Mucosa of gallbladder (tissue), 1 donor: ENCODE measurements at regions not wholly inside any gene's neighbourhood (a gene's known extent, or its start where the extent isn't known, plus 50 kb on each side); places are given as distances from the start of the nearest gene placed in this dataset.
"Not testable (repeated sequence)": the region's sequence is repeated elsewhere in the genome, so short reads cannot be mapped to it uniquely, and the experiment has no call there.

Source experiments
- DNase-seq: peaks from one replicate; pipeline ENCODE4 v3.0.0-alpha.2; 2020; ENCODE audit warnings: low spot score
- donor health status: DM: no; HTN: no; CAD: no.

DNA sequence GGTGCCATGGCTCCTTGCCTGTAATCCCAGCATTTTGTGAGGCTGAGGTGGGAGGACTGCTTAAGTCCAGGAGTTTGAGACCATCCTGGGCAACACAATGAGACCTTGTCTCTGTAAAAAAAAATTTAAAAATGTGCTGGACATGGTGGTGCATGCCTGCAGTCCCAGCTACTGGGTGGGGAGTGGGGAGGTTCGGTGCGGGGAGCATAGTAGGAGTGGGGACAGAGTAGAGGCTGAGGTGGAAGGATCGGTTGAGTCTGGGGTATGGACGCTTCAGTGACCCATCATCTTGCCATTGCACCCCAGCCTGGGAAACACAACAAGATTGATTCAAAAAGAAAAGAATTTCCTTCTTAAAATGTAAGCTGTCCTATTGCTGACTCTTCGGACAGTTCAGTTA is 1490.0 kb upstream of the GBE1 start:
- DNase-seq = no peak

DNA sequence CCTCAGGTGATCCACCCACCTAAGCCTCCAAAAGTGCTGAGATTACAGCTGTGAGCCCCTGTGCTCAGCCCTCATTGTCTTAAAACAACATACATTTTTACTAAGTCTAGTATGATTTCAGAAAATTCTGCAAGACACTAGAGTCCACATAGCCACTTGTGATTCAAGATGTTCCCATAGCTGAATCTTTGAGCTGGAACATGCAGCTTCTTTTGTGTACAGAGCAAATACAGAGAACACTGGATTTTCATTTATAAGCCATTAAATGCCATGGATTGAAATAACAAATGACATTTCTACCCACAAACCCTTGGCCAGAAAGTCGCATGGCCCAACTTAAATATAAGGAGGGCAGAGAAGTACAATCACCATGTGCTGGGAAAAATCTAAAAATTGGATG is 1489.2 kb upstream of the GBE1 start:
- DNase-seq = no peak

DNA sequence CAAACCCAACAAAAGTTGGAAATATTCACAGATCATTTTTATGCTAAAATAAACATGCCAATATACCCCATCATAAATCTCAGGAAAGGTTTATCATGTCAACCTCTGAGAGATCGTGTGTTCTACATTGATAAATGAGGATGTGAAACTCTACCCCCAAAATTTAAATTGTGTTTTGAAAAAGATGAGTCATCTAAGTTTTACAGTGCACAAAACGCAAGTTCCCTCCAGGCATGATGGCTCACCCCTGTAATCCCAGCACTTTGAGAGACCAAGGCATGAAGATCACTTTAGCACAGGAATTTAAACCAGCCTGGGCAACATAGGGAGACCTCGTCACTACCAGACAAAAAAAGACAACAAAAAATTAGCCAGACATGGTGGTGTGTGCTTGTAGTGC is 1487.0 kb upstream of the GBE1 start:
- no peak for DNase-seq

DNA sequence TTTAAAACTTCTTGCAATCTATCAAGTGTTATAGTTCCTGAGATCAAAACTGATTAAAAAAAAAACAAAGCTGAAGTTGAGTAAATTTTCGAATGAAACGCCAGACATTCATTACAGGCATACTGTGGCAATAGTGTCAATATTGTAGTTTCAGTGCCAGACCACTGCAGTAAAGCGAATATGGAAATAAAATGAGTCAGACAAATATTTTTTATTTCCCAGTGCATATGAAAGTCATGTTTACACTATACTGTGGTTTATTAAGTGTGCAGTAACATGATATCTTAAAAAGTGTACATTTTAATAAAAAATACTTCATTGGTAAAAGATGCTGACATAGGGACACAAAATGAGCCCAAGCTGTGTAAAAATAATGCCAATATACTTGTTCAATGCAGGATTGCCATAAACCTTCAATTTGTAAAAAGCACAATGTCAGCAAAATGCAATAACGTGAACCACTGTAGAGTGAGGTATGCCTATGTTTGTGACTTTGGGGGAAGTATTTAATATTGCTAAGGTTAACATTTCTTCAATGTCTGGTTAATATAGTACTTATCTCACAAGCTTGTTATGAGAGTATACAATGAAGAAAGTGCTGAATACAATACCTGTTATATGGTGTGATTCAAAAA is 1473.9 kb upstream of the GBE1 start:
- no peak for DNase-seq

DNA sequence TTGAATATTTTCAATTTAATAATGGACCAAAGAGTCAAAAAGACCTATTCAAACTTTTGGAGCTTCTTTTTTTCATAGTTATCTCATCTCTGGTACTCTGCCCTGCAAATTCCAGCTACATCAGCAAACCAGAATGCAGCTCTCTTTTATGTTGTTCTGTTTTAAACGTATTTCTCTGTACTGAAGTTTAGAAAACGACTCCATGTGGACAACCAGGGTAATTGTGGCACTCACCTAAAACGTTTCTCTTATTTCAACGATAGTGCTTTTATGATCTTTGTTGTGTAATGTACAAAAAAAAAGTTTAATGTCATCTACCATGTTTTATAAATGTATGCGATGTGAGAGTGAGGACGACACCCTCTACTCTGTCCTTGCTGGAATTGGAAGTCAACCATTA is 1472.3 kb upstream of the GBE1 start:
- DNase-seq = no peak

DNA sequence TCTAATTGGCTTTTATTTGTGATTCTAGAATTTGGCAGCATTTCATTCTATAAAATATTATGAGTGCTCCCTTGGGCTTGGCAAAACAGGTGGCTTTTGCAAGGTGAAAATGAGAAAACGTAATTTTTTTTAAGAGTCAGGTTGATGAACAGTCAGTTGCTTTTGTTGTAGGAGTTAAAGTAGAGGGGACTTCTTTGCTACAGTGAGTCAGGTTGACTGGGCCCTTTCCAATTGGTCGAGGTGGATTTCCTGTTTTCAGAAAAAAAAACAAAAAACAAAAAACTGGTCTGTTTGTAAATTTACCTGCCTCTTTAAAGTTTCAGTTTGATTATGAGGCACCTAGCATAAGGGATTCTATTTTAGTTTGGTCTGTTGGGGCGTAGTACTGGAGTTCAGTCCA is 1469.4 kb upstream of the GBE1 start:
- no peak for DNase-seq

DNA sequence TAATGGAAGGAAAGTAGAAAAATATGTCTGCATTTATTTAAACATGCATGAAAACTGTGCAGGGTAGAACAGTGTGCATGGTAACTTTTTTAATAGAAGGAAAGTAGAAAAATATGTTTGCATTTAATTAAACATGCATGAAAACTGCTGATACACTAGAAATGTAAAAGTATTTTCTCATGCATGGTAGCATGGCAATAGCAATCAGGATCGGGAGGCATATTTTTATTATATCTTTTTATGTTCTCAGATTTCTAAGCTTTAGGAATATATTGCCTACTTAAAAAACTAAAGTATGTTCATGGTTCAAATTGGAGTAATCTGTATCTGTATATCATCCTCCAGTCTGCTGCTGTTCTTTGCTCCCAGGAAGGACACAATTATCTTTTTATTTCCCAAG is 1468.9 kb upstream of the GBE1 start:
- no peak for DNase-seq

DNA sequence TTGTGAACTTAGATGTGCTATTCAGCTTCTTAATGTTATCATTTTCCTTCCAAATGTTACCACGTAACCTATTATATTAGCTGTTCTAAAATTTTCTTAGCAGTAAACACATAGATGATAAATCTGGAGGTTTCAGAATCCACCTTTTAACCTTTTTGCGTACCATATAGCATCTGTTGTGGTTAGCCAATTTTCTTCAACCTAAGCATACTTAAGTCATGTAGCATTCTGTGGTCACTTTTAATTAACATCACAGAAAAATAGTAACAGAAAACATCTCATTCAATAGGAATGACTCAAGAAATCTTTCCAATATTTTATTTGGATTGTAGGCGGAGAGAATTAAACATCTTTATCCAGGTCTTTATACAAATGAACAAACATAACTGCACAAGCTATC is 1465.3 kb upstream of the GBE1 start:
- no peak for DNase-seq

DNA sequence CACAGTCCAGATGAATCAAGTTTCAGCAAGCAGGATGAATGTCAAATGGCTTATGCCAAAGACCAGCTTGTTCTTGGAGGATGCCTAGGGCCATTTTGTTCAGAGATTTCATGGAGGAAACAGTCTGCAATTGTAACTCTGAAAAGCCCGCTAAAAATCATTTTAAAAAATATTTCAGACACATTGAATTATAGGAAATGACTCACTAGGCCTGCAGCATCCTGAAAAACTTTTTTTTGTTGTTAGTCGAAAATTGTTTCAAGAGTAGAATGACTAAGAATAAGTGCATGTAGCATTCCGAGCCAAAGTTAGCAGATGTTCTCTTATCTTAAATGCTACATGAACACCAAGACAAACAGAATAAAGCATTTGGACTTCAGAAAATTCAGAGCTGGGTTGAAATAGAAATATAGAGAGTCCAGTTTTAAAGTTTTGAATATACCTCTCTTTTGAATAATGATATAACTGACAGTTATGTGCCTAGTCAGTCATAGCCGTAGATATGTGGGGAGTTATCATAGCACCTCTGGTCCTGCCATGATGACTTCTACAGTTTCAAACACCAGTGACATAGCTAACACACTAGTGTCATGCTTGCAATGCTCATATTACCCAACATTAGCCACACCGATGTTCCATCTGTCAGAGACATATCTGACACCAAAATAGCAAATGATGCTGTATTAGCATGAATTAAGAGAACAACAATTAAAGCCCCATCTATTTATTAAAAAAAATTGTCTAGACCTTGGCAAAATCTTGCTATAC is 1462.8 kb upstream of the GBE1 start:
- DNase-seq = no peak

DNA sequence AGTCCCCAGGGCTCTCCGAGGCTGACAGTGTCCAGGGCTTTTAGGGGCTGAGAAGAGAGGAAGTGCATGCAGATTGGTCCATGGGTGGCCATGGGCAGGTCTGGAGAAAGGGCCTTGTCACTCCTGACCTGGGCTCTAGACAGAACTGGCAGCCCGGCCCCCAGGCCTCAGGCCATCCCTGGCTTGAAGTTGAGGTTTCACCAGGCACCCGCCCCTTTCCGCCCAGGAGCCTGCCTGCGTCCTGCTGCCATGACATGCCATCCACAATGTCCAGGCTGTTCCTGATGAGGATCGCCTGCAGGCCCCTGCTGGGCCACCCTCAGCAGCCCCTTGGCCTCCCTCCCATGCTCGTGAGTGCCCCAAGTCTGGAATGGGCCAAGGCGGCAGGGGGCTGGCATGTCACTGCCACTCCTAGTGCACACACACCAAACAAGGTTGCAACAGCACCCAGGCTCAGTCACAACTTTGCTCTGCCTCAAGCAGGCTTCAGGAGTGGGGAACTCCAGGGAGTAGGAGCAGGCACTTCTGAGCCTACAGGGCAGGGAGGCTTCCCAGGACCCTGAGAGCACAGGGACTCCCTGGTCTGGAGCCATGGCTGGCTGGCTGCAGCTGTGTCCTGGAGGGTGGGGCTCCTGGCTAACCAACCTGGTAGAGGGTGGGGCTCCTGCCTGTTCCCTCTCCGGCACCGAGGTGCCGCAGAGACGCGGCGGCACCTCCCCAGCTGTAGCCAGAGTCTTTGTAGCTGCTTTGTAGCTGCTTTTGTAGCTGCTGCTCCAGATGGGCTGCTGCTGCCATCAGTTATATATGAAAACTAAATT is 1457.1 kb upstream of the GBE1 start:
- DNase-seq = no peak

DNA sequence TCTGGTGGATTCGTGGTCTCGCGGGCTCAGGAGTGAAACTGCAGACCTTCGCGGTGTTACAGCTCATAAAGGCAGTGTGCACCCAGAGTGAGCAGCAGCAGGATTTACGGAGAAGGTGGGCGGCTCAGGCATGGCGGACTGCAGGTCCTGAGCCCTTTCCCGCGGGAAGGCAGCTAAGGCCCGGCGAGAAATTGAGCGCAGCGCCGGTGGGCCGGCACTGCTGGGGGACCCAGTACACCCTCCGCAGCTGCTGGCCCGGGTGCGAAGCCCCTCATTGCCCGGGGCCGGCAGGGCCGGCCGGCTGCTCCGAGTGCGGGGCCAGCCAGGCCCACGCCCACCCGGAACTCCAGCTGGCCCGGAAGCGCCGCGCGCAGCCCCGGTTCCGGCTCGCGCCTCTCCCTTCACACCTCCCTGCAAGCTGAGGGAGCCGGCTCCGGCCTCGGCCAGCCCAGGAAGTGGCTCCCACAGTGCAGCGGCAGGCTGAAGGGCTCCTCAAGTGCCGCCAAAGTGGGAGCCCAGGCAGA is 1456.2 kb upstream of the GBE1 start:
- DNase-seq = not testable (repeated sequence)

DNA sequence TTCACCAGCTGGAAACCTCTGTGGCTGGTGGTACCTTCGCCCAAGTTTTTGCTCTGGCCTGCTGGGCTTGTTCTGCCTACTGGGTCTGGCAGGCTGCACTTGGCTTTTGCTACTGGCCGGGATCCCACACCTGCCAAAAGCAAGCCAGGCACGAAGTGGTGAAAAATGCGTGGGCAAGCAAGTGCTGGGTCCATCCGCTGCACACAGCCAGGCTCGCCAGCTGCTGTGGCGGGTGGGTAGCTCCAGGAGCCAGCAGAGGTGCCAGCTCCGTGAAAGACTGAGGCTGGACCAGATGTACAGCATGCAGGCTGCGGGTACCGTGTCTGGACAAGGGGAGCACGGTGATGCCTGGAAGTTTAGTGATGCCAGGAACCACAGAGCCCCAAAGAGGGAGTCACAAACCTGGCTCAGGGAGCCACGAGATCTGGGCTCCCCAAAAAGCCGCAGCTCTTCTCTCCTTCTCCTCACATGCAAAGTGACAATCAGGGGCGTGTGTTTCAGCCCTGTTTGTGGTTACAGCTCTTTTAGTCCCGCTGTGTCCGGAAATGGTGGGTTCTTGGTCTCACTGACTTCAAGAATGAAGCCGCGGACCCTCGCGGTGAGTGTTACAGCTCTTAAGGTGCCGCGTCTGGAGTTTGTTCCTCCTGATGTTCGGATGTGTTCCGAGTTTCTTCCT is 1455.6 kb upstream of the GBE1 start:
- no peak for DNase-seq

DNA sequence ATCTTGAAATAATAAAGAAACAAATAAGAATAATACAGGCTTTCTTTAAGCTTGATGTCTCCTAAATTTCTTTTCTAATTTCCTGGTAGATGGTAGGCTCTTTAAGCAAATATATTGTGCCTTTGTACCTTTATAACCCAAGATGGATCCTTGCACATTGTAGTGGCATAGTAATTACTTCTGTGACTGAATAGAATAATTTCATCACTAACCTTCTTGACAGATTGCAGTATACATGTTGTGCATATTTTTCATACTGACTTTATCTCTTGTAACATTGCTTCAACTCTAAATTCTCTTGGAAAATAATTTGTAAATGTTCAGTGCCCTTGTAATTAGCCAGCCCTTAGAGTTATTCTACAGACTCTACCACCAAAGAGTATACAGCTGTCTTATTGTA is 1433.8 kb upstream of the GBE1 start:
- DNase-seq = no peak

DNA sequence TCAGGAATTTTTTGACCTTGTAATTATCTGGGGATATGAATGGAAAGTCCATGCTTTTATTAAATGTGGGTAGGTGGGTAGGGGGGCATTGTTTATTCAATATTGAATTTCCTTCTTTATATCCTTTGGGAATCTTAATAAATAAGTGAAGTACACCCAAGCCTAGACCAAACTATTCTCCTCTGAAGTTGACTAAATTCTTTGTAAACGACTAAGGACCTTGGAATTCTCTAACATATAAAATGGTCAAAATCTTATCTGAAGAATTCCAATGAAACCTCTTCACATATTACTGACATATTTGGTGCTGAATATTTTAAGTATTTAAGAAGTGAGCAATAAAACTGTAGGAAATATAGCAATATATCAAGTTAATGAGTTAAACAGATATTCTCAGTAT is 1432.1 kb upstream of the GBE1 start:
- no peak for DNase-seq

DNA sequence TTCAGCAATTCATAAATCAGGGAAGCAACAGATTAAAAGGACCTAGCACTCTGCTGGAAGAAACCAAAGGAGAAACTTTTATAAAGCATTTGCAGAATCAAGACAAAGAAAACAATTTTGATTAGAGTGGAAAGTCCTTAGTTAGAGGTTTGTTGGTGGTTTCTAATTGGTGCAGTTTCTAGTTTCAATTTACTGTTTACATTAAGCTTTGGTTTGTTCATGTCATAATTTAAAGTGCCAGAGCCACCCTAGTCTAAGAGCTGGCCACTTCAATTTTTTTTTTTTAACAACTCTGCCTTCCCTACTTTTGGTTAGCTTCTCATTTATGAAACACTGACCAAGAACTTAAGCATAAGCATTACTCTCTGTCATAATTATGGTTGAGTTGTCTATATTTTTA is 1428.2 kb upstream of the GBE1 start:
- DNase-seq = no peak

DNA sequence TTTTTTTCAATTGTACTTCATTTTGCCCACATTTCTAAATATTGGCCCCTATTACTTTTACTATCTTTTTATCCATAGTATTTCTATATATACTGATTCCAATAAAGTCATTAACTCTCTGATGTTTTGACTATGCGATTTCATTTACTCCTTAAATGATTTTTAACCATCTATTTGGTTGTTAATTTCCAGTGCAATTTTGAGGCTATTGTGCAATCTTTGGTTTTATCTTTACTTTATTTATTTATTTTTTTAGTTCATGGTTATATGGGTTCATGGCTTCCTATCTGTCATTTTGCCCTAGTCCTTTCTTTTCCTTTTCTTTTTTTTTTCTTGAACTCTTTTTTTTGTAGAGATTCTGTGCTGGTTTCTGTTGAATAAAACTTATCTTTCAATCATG is 1408.0 kb upstream of the GBE1 start:
- no peak for DNase-seq

DNA sequence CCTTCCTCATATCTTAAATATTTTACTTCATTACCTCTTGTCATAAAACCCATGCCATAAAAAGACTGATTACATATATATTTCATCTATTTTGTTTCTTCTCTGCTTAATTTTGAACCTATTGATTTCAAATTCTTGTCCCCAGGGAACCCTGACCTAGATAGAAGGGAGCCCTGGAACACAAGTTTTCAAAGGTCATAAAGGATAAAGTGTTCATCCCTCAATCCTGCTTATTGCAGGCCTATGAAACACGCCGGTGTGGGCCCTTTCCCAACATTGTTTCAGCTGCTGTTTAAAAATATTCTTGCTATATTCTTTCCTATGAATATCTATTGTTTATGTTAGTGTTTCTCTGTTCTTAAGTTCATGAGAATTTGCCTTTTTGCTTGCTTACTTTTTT is 1389.5 kb upstream of the GBE1 start:
- DNase-seq = no peak

DNA sequence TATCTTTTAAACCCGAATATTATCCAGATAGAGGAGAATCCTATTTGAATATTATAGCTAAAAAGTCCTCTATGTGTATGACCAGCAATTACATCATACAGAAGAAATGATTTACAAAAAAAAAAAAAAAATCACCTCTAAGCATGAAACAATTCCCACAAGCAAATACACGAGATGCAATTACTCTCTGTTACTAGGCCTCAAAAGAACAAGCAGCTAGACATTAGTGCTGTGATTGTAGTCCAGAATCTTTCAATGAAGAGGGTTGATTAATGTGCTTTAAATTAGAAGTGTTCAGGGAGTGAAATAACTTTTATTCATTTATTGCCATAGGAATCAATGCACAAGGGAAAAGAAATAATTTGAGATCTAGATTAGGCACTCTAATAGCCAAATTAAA is 1379.5 kb upstream of the GBE1 start:
- no peak for DNase-seq

DNA sequence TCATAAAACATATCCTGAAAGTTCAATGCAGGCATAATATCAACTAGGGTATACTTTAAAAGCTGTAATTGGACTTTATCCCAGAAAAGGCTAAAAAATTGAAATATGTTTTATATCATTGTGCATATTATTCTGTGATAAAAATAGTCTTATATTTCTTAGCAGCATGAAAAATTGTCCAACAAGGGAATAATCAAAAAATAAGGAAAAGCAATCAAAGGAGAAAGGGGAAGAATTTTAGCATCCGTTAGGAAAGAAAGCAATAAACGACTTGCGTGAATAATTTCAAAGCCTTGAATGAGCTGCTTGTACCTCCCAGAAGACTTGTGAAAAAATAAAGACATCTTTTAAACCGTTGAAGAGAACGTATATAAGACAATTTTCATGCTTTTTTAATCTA is 1369.8 kb upstream of the GBE1 start:
- no peak for DNase-seq

DNA sequence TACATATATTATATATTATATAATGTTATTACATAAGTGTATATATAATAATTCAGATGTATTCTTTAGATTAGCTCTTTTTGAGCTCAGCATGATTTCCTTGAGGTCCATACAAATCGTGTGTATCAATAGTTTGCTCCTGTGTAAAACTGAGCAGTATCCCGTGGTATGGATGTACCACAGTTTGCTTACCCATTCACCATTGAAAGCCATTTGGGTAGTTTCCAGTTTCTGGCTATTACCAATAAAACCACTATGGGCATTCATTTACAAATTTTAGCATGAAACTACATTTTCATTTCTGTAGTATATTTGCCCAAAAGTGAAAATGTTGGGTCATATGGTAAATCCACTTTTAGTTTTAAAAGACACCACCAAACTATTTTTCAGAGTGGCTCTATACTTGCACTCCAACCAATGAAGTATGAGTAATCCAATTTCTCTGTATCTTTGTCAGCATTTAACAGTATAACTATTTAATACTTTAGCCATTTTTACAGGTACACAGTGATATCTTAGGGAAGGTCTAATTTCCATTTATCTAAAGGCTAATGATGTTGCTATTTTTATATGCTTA is 1361.4 kb upstream of the GBE1 start:
- no peak for DNase-seq

DNA sequence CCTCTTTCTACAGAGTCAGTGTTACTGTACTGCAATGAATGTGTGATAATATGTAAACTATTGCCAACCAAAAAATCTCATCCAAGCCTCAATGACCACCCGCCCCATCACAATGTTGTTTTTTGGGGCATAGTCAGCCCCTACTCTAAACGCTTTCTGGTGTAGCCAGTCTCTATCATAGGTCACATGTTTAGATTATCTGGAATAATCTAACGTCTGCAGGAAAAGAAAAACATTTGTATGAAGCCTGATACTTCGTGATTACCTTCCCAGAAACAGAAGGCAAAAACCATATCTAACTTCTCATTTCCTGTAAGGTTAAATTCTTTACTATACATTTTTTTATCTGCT is 1331.8 kb upstream of the GBE1 start:
- DNase-seq = no peak
